H1 (cell line): ENCODE measurements at regions not wholly inside any gene's neighbourhood (a gene's known extent, or its start where the extent isn't known, plus 50 kb on each side); places are given as distances from the start of the nearest gene placed in this dataset.

Experiments
- CTCF ChIA-PET: fragments of 300-600 bp; sonication (Branson Sonifier 250); formaldehyde crosslinking; loops from one replicate; lab custom pipeline; 2021; ENCODE audit not compliant: partially characterized antibody; lab: Charles Lee
- POLR2A ChIA-PET: fragments of 300-600 bp; sonication (Branson Sonifier 250); formaldehyde crosslinking; loops from one replicate; lab custom pipeline; 2021; ENCODE audit warnings: inconsistent platforms; ENCODE audit not compliant: partially characterized antibody; lab: Charles Lee
- DNase-seq, 2 experiments: peaks; one replicate each; pipeline versions ENCODE4 v3.0.0 to v3.0.0-alpha.2; 2010 to 2022; ENCODE audit warnings: low spot score in 2 of 2, low read depth in 1 of 2, mixed read lengths in 1 of 2
- FAIRE-seq: peaks from 2 replicates; lab custom pipeline; 2011; peaks lifted over from hg19 to GRCh38; lab: Jason Lieb, UNC
- H2AFZ ChIP-seq: 2 replicates; pipeline ENCODE4 v1.8.1; 2012; ENCODE audit warnings: low read length, inconsistent platforms
- H2AK5ac ChIP-seq: 2 replicates; pipeline ENCODE4 v1.6.1; 2013; ENCODE audit warnings: low read depth, low read length
- H2BK120ac ChIP-seq: replicated peaks from 2 replicates; pipeline ENCODE3; 2013; ENCODE audit warnings: low read depth, low read length, inconsistent platforms
- H2BK12ac ChIP-seq: 2 replicates; pipeline ENCODE4 v1.6.1; 2013; ENCODE audit warnings: low read depth, low read length
- H2BK15ac ChIP-seq: 2 replicates; pipeline ENCODE4 v1.6.1; 2013; ENCODE audit warnings: low read length
- H2BK20ac ChIP-seq: 2 replicates; pipeline ENCODE4 v1.6.1; 2013; ENCODE audit warnings: low read length
- H2BK5ac ChIP-seq: 2 replicates; pipeline ENCODE4 v1.6.1; 2013; ENCODE audit warnings: low read depth, low read length
- H3K14ac ChIP-seq: 2 replicates; pipeline ENCODE4 v1.6.1; 2013; ENCODE audit warnings: inconsistent platforms; ENCODE audit not compliant: insufficient read length
- H3K18ac ChIP-seq: 2 replicates; pipeline ENCODE4 v1.6.1; 2013; ENCODE audit warnings: low read length; ENCODE audit errors: extremely low read depth
- H3K23ac ChIP-seq: 2 replicates; pipeline ENCODE4 v1.6.1; 2013; ENCODE audit warnings: inconsistent platforms; ENCODE audit not compliant: insufficient read length
- H3K23me2 ChIP-seq: 2 replicates; pipeline ENCODE4 v1.6.1; 2013; ENCODE audit warnings: low read depth, low read length
- H3K27ac ChIP-seq: 2 replicates; pipeline ENCODE4 v1.6.1; 2011; ENCODE audit warnings: low read depth, low read length, inconsistent platforms
- H3K27me3 ChIP-seq, 4 experiments: replicated peaks in 1 of 4; 1 replicate in 1 of 4; 2 replicates in 3 of 4; pipeline versions ENCODE4 v1.6.1 to v1.8.1; 2011 to 2013; ENCODE audit warnings: low read length in 3 of 4, mild to moderate bottlenecking in 3 of 4, inconsistent platforms in 2 of 4, mixed read lengths in 2 of 4, moderate library complexity in 1 of 4; ENCODE audit not compliant: control insufficient read depth in 3 of 4, insufficient read depth in 3 of 4; ENCODE audit errors: extremely low read depth in 1 of 4
- H3K36me3 ChIP-seq, 4 experiments: 2 replicates each; pipeline versions ENCODE4 v1.6.1 to v1.8.1; 2011 to 2013; ENCODE audit warnings: mild to moderate bottlenecking in 4 of 4, low read length in 3 of 4, moderate library complexity in 2 of 4, control low read depth in 1 of 4, inconsistent platforms in 1 of 4; ENCODE audit not compliant: insufficient read depth in 4 of 4, control insufficient read depth in 2 of 4
- H3K4ac ChIP-seq: replicated peaks from 2 replicates; pipeline ENCODE3; 2013; ENCODE audit warnings: low read length, low read depth, mixed read lengths, inconsistent platforms; ENCODE audit not compliant: insufficient read length
- H3K4me1 ChIP-seq, 4 experiments: replicated peaks in 1 of 4; 1 replicate in 1 of 4; 2 replicates in 3 of 4; pipeline versions ENCODE4 v1.6.1 to v1.8.1; 2011 to 2013; ENCODE audit warnings: low read length in 3 of 4, inconsistent platforms in 2 of 4, mixed read lengths in 1 of 4; ENCODE audit not compliant: insufficient read depth in 4 of 4, control insufficient read depth in 3 of 4
- H3K4me2 ChIP-seq, 2 experiments: 2 replicates each; pipeline versions ENCODE4 v1.6.1 to v1.8.1; 2011 to 2013; ENCODE audit warnings: low read depth in 2 of 2, low read length in 2 of 2, control low read depth in 1 of 2, inconsistent platforms in 1 of 2, mild to moderate bottlenecking in 1 of 2; ENCODE audit not compliant: insufficient read depth in 1 of 2
- H3K4me3 ChIP-seq, 4 experiments: fragments of 200-600, 300-600 bp in 1 of 4; sonication (generic), shearing (Covaris generic), sonication (Bioruptor Twin) in 1 of 4; 2 replicates each; pipeline versions ENCODE4 v1.5.1 to v1.8.1; 2011 to 2016; ENCODE audit warnings: low read length in 4 of 4, low read depth in 3 of 4, control low read depth in 2 of 4, inconsistent platforms in 2 of 4, mild to moderate bottlenecking in 2 of 4, mixed read lengths in 1 of 4, moderate library complexity in 1 of 4; ENCODE audit not compliant: insufficient read depth in 2 of 4; ENCODE audit errors: extremely low read depth in 1 of 4
- H3K56ac ChIP-seq: replicated peaks from 2 replicates; pipeline ENCODE3; 2013; ENCODE audit warnings: low read depth, mild to moderate bottlenecking, mixed read lengths, low read length, inconsistent platforms; ENCODE audit not compliant: insufficient read length
- H3K79me1 ChIP-seq: 2 replicates; pipeline ENCODE4 v1.6.1; 2013; ENCODE audit warnings: low read depth, low read length, control low read depth
- H3K79me2 ChIP-seq, 2 experiments: 2 replicates each; pipeline versions ENCODE4 v1.6.1 to v1.8.1; 2012 to 2013; ENCODE audit warnings: low read length in 2 of 2, mild to moderate bottlenecking in 2 of 2, inconsistent platforms in 1 of 2; ENCODE audit not compliant: insufficient read depth in 2 of 2, control insufficient read depth in 1 of 2
- H3K9ac ChIP-seq, 4 experiments: replicated peaks in 1 of 4; 1 replicate in 1 of 4; 2 replicates in 3 of 4; pipeline versions ENCODE4 v1.6.1 to v1.8.1; 2011 to 2013; ENCODE audit warnings: low read depth in 3 of 4, low read length in 3 of 4, control low read depth in 2 of 4, mild to moderate bottlenecking in 2 of 4, moderate library complexity in 2 of 4, inconsistent platforms in 1 of 4; ENCODE audit errors: extremely low read depth in 1 of 4
- H3K9me3 ChIP-seq, 2 experiments: 2 replicates each; pipeline versions ENCODE4 v1.6.1 to v1.8.1; 2012 to 2013; ENCODE audit warnings: mild to moderate bottlenecking in 2 of 2, moderate library complexity in 2 of 2, control low read depth in 1 of 2, inconsistent platforms in 1 of 2, low read depth in 1 of 2, low read length in 1 of 2, mixed read lengths in 1 of 2; ENCODE audit not compliant: insufficient read depth in 2 of 2
- H4K20me1 ChIP-seq, 2 experiments: replicated peaks in 1 of 2; 2 replicates each; pipeline versions ENCODE3 to v1.8.1; 2011 to 2013; ENCODE audit warnings: inconsistent platforms in 2 of 2, low read length in 2 of 2, mild to moderate bottlenecking in 1 of 2; ENCODE audit not compliant: insufficient read depth in 2 of 2, control insufficient read depth in 1 of 2
- H4K5ac ChIP-seq: 2 replicates; pipeline ENCODE4 v1.6.1; 2013; ENCODE audit warnings: low read length, low read depth, mixed read lengths, inconsistent platforms; ENCODE audit not compliant: insufficient read length
- H4K8ac ChIP-seq: 2 replicates; pipeline ENCODE4 v1.8.0; 2013; ENCODE audit warnings: mild to moderate bottlenecking, moderate library complexity, low read length, inconsistent platforms; ENCODE audit not compliant: insufficient read depth; ENCODE audit errors: extremely low read depth
- H4K91ac ChIP-seq: replicated peaks from 2 replicates; pipeline ENCODE3; 2013; ENCODE audit warnings: low read length, mixed read lengths, inconsistent platforms; ENCODE audit not compliant: insufficient read length
- ASH2L ChIP-seq: fragments of 200-600, 300-600 bp; sonication (generic); IDR thresholded peaks from one replicate; pipeline ENCODE4 v1.7.1; 2017; ENCODE audit warnings: low read length
- CREB1 ChIP-seq: IDR thresholded peaks from 2 replicates; pipeline ENCODE4 v1.6.1; 2012; ENCODE audit warnings: inconsistent platforms
- EP300 ChIP-seq, 2 experiments: IDR thresholded peaks; 1 replicate in 1 of 2; 2 replicates in 1 of 2; pipeline ENCODE4 v1.6.1; 2011 to 2012; ENCODE audit warnings: low read depth in 2 of 2, low read length in 2 of 2, mild to moderate bottlenecking in 2 of 2, borderline replicate concordance in 1 of 2, inconsistent platforms in 1 of 2, moderate library complexity in 1 of 2
- HDAC2 ChIP-seq, 2 experiments: fragments of 300-600 bp in 1 of 2; sonication (generic) in 1 of 2; IDR thresholded peaks; 2 replicates each; pipeline ENCODE4 v1.6.1; 2011 to 2012; ENCODE audit warnings: low read depth in 2 of 2, low read length in 2 of 2, mild to moderate bottlenecking in 2 of 2, moderate library complexity in 2 of 2, borderline replicate concordance in 1 of 2, inconsistent platforms in 1 of 2
- JUN ChIP-seq: IDR thresholded peaks from 2 replicates; pipeline ENCODE4 v1.6.1; 2011; ENCODE audit warnings: low read depth, mild to moderate bottlenecking, improper control_type of control experiment, low read length
- JUND ChIP-seq: IDR thresholded peaks from 2 replicates; pipeline ENCODE4 v1.6.1; 2011; ENCODE audit warnings: mild to moderate bottlenecking, improper control_type of control experiment, low read length
- KDM5A ChIP-seq: fragments of 200-600 bp; IDR thresholded peaks from 2 replicates; pipeline ENCODE4 v1.7.1; 2012; ENCODE audit warnings: mild to moderate bottlenecking, low read length, inconsistent platforms, mixed read lengths
- MAX ChIP-seq: IDR thresholded peaks from 2 replicates; pipeline ENCODE4 v1.6.1; 2012; ENCODE audit warnings: inconsistent platforms
- NRF1 ChIP-seq: IDR thresholded peaks from 2 replicates; pipeline ENCODE4 v1.6.1; 2011; ENCODE audit warnings: mild to moderate bottlenecking, low read depth, low read length, improper control_type of control experiment
- POLR2A ChIP-seq, 2 experiments: IDR thresholded peaks; 1 replicate in 1 of 2; 2 replicates in 1 of 2; pipeline ENCODE4 v1.6.1; 2011; ENCODE audit warnings: low read depth in 2 of 2, low read length in 2 of 2, mild to moderate bottlenecking in 2 of 2; ENCODE audit errors: control extremely low read depth in 1 of 2
- RAD21 ChIP-seq, 2 experiments: IDR thresholded peaks in 1 of 2; conservative IDR thresholded peaks in 1 of 2; 2 replicates each; pipeline ENCODE4 v1.6.1; 2011; ENCODE audit warnings: low read depth in 2 of 2, low read length in 2 of 2, improper control_type of control experiment in 1 of 2, inconsistent platforms in 1 of 2, mild to moderate bottlenecking in 1 of 2, moderate library complexity in 1 of 2
- RBBP5 ChIP-seq: IDR thresholded peaks from 2 replicates; pipeline ENCODE4 v1.7.1; 2012; ENCODE audit warnings: low read depth, mild to moderate bottlenecking, inconsistent platforms, low read length, moderate library complexity, borderline replicate concordance
- RFX5 ChIP-seq: IDR thresholded peaks from 2 replicates; pipeline ENCODE4 v1.6.1; 2011; ENCODE audit warnings: low read depth, low read length, improper control_type of control experiment, borderline replicate concordance
- SIRT6 ChIP-seq: IDR thresholded peaks from one replicate; pipeline ENCODE4 v1.7.1; 2012; ENCODE audit warnings: low read length, inconsistent platforms
- TCF12 ChIP-seq: IDR thresholded peaks from 2 replicates; pipeline ENCODE4 v1.6.1; 2011; ENCODE audit warnings: low read depth, mild to moderate bottlenecking, low read length
- WGBS, 2 experiments: shearing (Covaris generic) in 1 of 2; methylation state at CpG; one replicate each; pipeline versions ENCODE4 v1.1.6 to v1.1.7; 2013 to 2015; ENCODE audit warnings: low lambda C conversion rate in 2 of 2, mixed read lengths in 2 of 2, inconsistent platforms in 1 of 2, low coverage in 1 of 2, missing lambda C conversion rate in 1 of 2; ENCODE audit not compliant: insufficient replicate concordance in 2 of 2, insufficient coverage in 1 of 2, insufficient read length in 1 of 2; ENCODE audit errors: extremely low coverage in 1 of 2, missing lambda C conversion rate in 1 of 2; 5-methylcytosine and 5-hydroxymethylcytosine counted together

GRCh38 chr10:8591640-8592039, 537.2 kb downstream of the GATA3 start:
- POLR2A ChIA-PET: no interaction called here
- H4K5ac ChIP-seq: no peak overlapping the region
- no peaks in the 10 kb centered on the region for H3K27me3 ChIP-seq
- DNase-seq (no peak), FAIRE-seq (no peak)
- H2BK120ac ChIP-seq: no peak overlapping the region
- no peak overlapping the region for H3K27ac ChIP-seq
- H3K9me3 ChIP-seq: no peaks in the 10 kb centered on the region
- no peak overlapping the region for H2AFZ ChIP-seq
- WGBS, 2 experiments: 89% methylated on average over 7 of the region's 7 CpGs; no CpG with 5 or more reads in 1 of the 2 experiments
- H3K14ac ChIP-seq: no peak overlapping the region
- no peak overlapping the region for H3K56ac ChIP-seq
- no peaks in the 10 kb centered on the region for H3K79me1 ChIP-seq
- no peak overlapping the region for H2AK5ac ChIP-seq
- CTCF ChIA-PET: no interaction called here
- H2BK12ac ChIP-seq: no peak overlapping the region
- H3K4me2 ChIP-seq: no peak overlapping the region
- no peak overlapping the region for H4K8ac ChIP-seq
- H3K23me2 ChIP-seq: no peaks in the 10 kb centered on the region
- H2BK20ac ChIP-seq: no peak overlapping the region
- H3K23ac ChIP-seq: no peak overlapping the region
- no peaks in the 10 kb centered on the region for H4K20me1 ChIP-seq
- no peak overlapping the region for H2BK5ac ChIP-seq
- no peak overlapping the region for H4K91ac ChIP-seq
- no peak overlapping the region for H3K18ac ChIP-seq
- H2BK15ac ChIP-seq: no peak overlapping the region
- H3K36me3 ChIP-seq: no peaks in the 10 kb centered on the region
- no peaks in the 10 kb centered on the region for H3K79me2 ChIP-seq
- no peak overlapping the region for H3K9ac ChIP-seq
- H3K4ac ChIP-seq: no peak overlapping the region
- no peak overlapping the region for H3K4me3 ChIP-seq
- peaks cover 0 to 8% (median 0%) of the 10 kb centered on the region in 4 experiments; a peak in 1 of 7 replicates for H3K4me1 ChIP-seq
- TF ChIP-seq ASH2L (no peak), MAX (no peak), HDAC2 (IDR thresholded peaks at IDR 0.05; ENCODE audit: borderline replicate concordance in 1 of 2, low read depth in 2 of 2, low read length in 2 of 2) (no peak), RBBP5 (no peak), SIRT6 (no peak), NRF1 (no peak), POLR2A (IDR thresholded peaks at IDR 0.05; ENCODE audit: control extremely low read depth in 1 of 2, low read depth in 2 of 2, low read length in 2 of 2) (no peak), KDM5A (no peak), JUND (no peak), RFX5 (no peak), JUN (no peak), EP300 (IDR thresholded peaks at IDR 0.05; ENCODE audit: borderline replicate concordance in 1 of 2, low read depth in 2 of 2, low read length in 2 of 2) (no peak), CREB1 (no peak), RAD21 (IDR thresholded peaks at IDR 0.05 in 1 of 2, conservative IDR thresholded peaks at IDR 0.05 in 1 of 2; ENCODE audit: low read depth in 2 of 2, low read length in 2 of 2) (no peak), TCF12 (no peak)
